DND-41 (cell line): ENCODE measurements at regions not wholly inside any gene's neighbourhood (a gene's known extent, or its start where the extent isn't known, plus 50 kb on each side); places are given as distances from the start of the nearest gene placed in this dataset.

Source experiments
- ATAC-seq: fragments of 200-7000 bp; cut with Tn5 transposase; 3 replicates; pipeline ENCODE4 v1.9.1; 2021; ENCODE audit warnings: low read depth; ENCODE audit not compliant: insufficient read depth
- DNase-seq: peaks from one replicate; pipeline ENCODE4 v3.0.0-alpha.2; 2020
- H2AFZ ChIP-seq: 2 replicates; pipeline ENCODE4 v1.6.0; 2012; ENCODE audit warnings: low read depth, low read length
- H3K27ac ChIP-seq: 2 replicates; pipeline ENCODE4 v1.5.1; 2012; ENCODE audit warnings: low read length, inconsistent platforms
- H3K27me3 ChIP-seq: fragments of 200-600 bp; sonication (generic); 2 replicates; pipeline ENCODE4 v1.6.0; 2012; ENCODE audit warnings: low read length, mild to moderate bottlenecking, inconsistent platforms; ENCODE audit not compliant: insufficient read depth, poor library complexity
- H3K36me3 ChIP-seq: 2 replicates; pipeline ENCODE4 v1.5.1; 2012; ENCODE audit warnings: low read length, inconsistent platforms; ENCODE audit not compliant: insufficient read depth
- H3K4me1 ChIP-seq: 2 replicates; pipeline ENCODE4 v1.5.1; 2012; ENCODE audit warnings: mild to moderate bottlenecking, low read length; ENCODE audit not compliant: insufficient read depth
- H3K4me2 ChIP-seq: 2 replicates; pipeline ENCODE4 v1.6.0; 2012; ENCODE audit warnings: mild to moderate bottlenecking, moderate library complexity, low read length, inconsistent platforms; ENCODE audit not compliant: insufficient read depth
- H3K4me3 ChIP-seq, 2 experiments: fragments of 200-600 bp in 1 of 2; shearing (Covaris generic) in 1 of 2; 2 replicates each; pipeline ENCODE4 v1.5.1; 2012 to 2016; ENCODE audit warnings: inconsistent platforms in 2 of 2, low read length in 2 of 2, mild to moderate bottlenecking in 2 of 2, low read depth in 1 of 2, moderate library complexity in 1 of 2
- H3K79me2 ChIP-seq: 2 replicates; pipeline ENCODE4 v1.6.0; 2012; ENCODE audit warnings: low read length, inconsistent platforms; ENCODE audit not compliant: insufficient read depth
- H3K9ac ChIP-seq: 2 replicates; pipeline ENCODE4 v1.6.0; 2012; ENCODE audit warnings: low read depth, mild to moderate bottlenecking, inconsistent platforms, low read length, moderate library complexity
- H3K9me3 ChIP-seq: 2 replicates; pipeline ENCODE4 v1.5.1; 2012; ENCODE audit warnings: low read length, moderate library complexity, mild to moderate bottlenecking, inconsistent platforms; ENCODE audit not compliant: insufficient read depth, severe bottlenecking
- H4K20me1 ChIP-seq: 2 replicates; pipeline ENCODE4 v1.6.0; 2012; ENCODE audit warnings: low read length; ENCODE audit not compliant: insufficient read depth
- CTCF ChIP-seq: IDR thresholded peaks from 2 replicates; pipeline ENCODE4 v1.5.1; 2012; ENCODE audit warnings: borderline replicate concordance, low read length, moderate library complexity, mild to moderate bottlenecking; ENCODE audit not compliant: poor library complexity, severe bottlenecking; ENCODE audit errors: extremely low read depth
- EZH2 ChIP-seq: IDR thresholded peaks from 3 replicates; pipeline ENCODE4 v1.6.1; 2012; ENCODE audit warnings: borderline replicate concordance, low read depth, mild to moderate bottlenecking, moderate library complexity, low read length, inconsistent platforms; ENCODE audit not compliant: severe bottlenecking

GRCh38 chr6:100173211-100173610, 179.2 kb upstream of the MCHR2 start:
- ATAC-seq (no peak), DNase-seq (no peak)
- Histone ChIP-seq H3K4me2 (peak overlapping the region; percentile 41; the same call in 1 of the 2 replicates), H3K4me1 (peaks cover 93% of the 10 kb centered on the region), H3K4me3 (no peak overlapping the region), H2AFZ (no peak overlapping the region), H3K27me3 (no peaks in the 10 kb centered on the region), H3K36me3 (no peaks in the 10 kb centered on the region), H4K20me1 (no peaks in the 10 kb centered on the region), H3K9me3 (no peaks in the 10 kb centered on the region), H3K27ac (peak overlapping the region; percentile 92), H3K9ac (peak overlapping the region; percentile 48; the same call in 1 of the 2 replicates), H3K79me2 (no peaks in the 10 kb centered on the region)
- TF ChIP-seq EZH2, result no peak
- no peak for TF ChIP-seq CTCF

GRCh38 chr6:100172322-100172713, 178.3 kb upstream of the MCHR2 start:
- DNase-seq, result no peak
- Histone ChIP-seq H4K20me1 (no peaks in the 10 kb centered on the region), H3K4me2 (peak overlapping the region; percentile 41), H3K9ac (peak overlapping the region; percentile 48), H3K79me2 (no peaks in the 10 kb centered on the region), H3K27me3 (no peaks in the 10 kb centered on the region), H3K36me3 (no peaks in the 10 kb centered on the region), H3K4me3 (peak overlapping the region in 1 of 2 experiments; percentile 28; a peak in 1 of 4 replicates), H3K9me3 (no peaks in the 10 kb centered on the region), H3K4me1 (peaks cover 94% of the 10 kb centered on the region), H3K27ac (peak overlapping the region; percentile 92), H2AFZ (no peak overlapping the region)
- ATAC-seq, result peak; percentile 25
- TF ChIP-seq EZH2, result no peak
- no peak for TF ChIP-seq CTCF

- no peak for TF ChIP-seq EZH2
- Histone ChIP-seq H3K4me2 (peak overlapping the region; percentile 41), H3K4me3 (peak overlapping the region in 1 of 2 experiments; percentile 28; a peak in 1 of 4 replicates), H3K9me3 (no peaks in the 10 kb centered on the region), H3K27me3 (no peaks in the 10 kb centered on the region), H2AFZ (no peak overlapping the region), H3K79me2 (no peaks in the 10 kb centered on the region), H3K27ac (peak overlapping the region; percentile 92), H3K9ac (peak overlapping the region; percentile 48), H3K4me1 (peaks cover 88% of the 10 kb centered on the region), H3K36me3 (no peaks in the 10 kb centered on the region), H4K20me1 (no peaks in the 10 kb centered on the region)
- DNase-seq (peak; percentile 73), ATAC-seq (peak; percentile 89)
These were observed 177.7 kb upstream of the MCHR2 start for GRCh38 chr6:100171533-100172321.

- no peaks in the 10 kb centered on the region for H3K27me3 ChIP-seq
- H3K27ac ChIP-seq, result peak overlapping the region; percentile 92; the same call in 1 of the 2 replicates
- H3K4me1 ChIP-seq, result peaks cover 55% of the 10 kb centered on the region
- TF ChIP-seq EZH2 (no peak), CTCF (no peak)
- DNase-seq, result no peak
- no peaks in the 10 kb centered on the region for H3K79me2 ChIP-seq
- H3K36me3 ChIP-seq, result no peaks in the 10 kb centered on the region
- H3K9ac ChIP-seq, result no peak overlapping the region
- no peaks in the 10 kb centered on the region for H3K9me3 ChIP-seq
- no peak overlapping the region for H3K4me2 ChIP-seq
- ATAC-seq, result no peak
- H3K4me3 ChIP-seq, result no peak overlapping the region
- no peak overlapping the region for H2AFZ ChIP-seq
- no peaks in the 10 kb centered on the region for H4K20me1 ChIP-seq
These were observed 174.1 kb upstream of the MCHR2 start for GRCh38 chr6:100168148-100168547.
